GM13977 (cell line): ENCODE measurements at regions not wholly inside any gene's neighbourhood (a gene's known extent, or its start where the extent isn't known, plus 50 kb on each side); places are given as distances from the start of the nearest gene placed in this dataset.
A peak's percentile ranks its signal among the peaks of the same experiment; 100 is the strongest.

Experiments
- DNase-seq: peaks from one replicate; pipeline ENCODE4 v3.0.0; 2012; ENCODE audit warnings: low spot score
- CTCF ChIP-seq: IDR thresholded peaks from 2 replicates; pipeline ENCODE4 v1.5.1; 2012; ENCODE audit warnings: mild to moderate bottlenecking, control low read depth; ENCODE audit not compliant: insufficient read depth; ENCODE audit errors: extremely low read depth, missing control alignments
- in situ Hi-C: fragments of 300-500 bp; cut with MboI; formaldehyde crosslinking; loops from one replicate; pipeline ENCODE4 v1.12.0; 2022; ENCODE audit warnings: low sequenced_read_pairs, low pct_unique_long_range_greater_than_20kb, mixed read lengths, inconsistent platforms; ENCODE audit not compliant: unreplicated experiment

GRCh38 chr2:217086718-217087117, 226.9 kb upstream of the TNP1 start:
- in situ Hi-C loops = no loop called here
- TF ChIP-seq CTCF = no peak
- no peak for DNase-seq

- no peak for DNase-seq
- TF ChIP-seq CTCF = no peak
- in situ Hi-C loops = no loop called here
Measured at GRCh38 chr2:217086038-217086522, 226.2 kb upstream of the TNP1 start.

- peak; percentile 24 for TF ChIP-seq CTCF
- in situ Hi-C loops = no loop called here
- DNase-seq = no peak
Measured at GRCh38 chr2:217085543-217085942, 225.7 kb upstream of the TNP1 start.

- DNase-seq = no peak
- no peak for TF ChIP-seq CTCF
- in situ Hi-C loops = no loop called here
Measured at GRCh38 chr2:217081799-217082198, 221.9 kb upstream of the TNP1 start.

GRCh38 chr2:217079165-217079564, 219.3 kb upstream of the TNP1 start:
- no peak for DNase-seq
- in situ Hi-C loops = no loop called here

GRCh38 chr2:217077831-217078407, 218.1 kb upstream of the TNP1 start:
- in situ Hi-C loops = no loop called here
- DNase-seq = no peak
- TF ChIP-seq CTCF = no peak

More at GRCh38 chr2:217079165-217079564, 219.3 kb upstream of the TNP1 start:
- TF ChIP-seq CTCF = no peak
